Stomach (tissue), 4 donors: ENCODE measurements at regions not wholly inside any gene's neighbourhood (a gene's known extent, or its start where the extent isn't known, plus 50 kb on each side); places are given as distances from the start of the nearest gene placed in this dataset.

ENCODE experiments used
- CTCF ChIP-seq, 7 experiments: fragments of 450-650 bp in 4 of 7; fragments of 200-600 bp in 3 of 7; sonication (generic) in 3 of 7; IDR thresholded peaks; one replicate each; pipeline ENCODE4 v1.5.1; 2016 to 2019; ENCODE audit warnings: antibody characterized with exemption in 7 of 7, control low read depth in 2 of 7, mild to moderate bottlenecking in 1 of 7
- EP300 ChIP-seq: sonication (generic); formaldehyde crosslinking; IDR thresholded peaks from one replicate; pipeline ENCODE4 v1.6.1; 2017; ENCODE audit warnings: antibody characterized with exemption
- POLR2A ChIP-seq, 4 donors: fragments of 450-650 bp; IDR thresholded peaks; one replicate each; pipeline ENCODE4 v1.6.1; 2016; ENCODE audit warnings: antibody characterized with exemption in 4 of 4, control low read depth in 2 of 4, mild to moderate bottlenecking in 1 of 4, moderate library complexity in 1 of 4
- POLR2AphosphoS5 ChIP-seq, 3 donors: sonication (generic); formaldehyde crosslinking; IDR thresholded peaks; one replicate each; pipeline ENCODE4 v1.6.1; 2016; ENCODE audit warnings: antibody characterized with exemption in 3 of 3

GRCh38 chrX:13939741-13940597, 89.7 kb downstream of the GEMIN8 start:
- TF ChIP-seq POLR2A (IDR thresholded peaks at IDR 0.05) (no peak), POLR2AphosphoS5 (IDR thresholded peaks at IDR 0.05) (no peak), CTCF (IDR thresholded peaks at IDR 0.05) (no peak), EP300 (no peak)
